ENCODE measurements at regions not wholly inside any gene's neighbourhood (a gene's known extent, or its start where the extent isn't known, plus 50 kb on each side); places are given as distances from the start of the nearest gene placed in this dataset.

DNA sequence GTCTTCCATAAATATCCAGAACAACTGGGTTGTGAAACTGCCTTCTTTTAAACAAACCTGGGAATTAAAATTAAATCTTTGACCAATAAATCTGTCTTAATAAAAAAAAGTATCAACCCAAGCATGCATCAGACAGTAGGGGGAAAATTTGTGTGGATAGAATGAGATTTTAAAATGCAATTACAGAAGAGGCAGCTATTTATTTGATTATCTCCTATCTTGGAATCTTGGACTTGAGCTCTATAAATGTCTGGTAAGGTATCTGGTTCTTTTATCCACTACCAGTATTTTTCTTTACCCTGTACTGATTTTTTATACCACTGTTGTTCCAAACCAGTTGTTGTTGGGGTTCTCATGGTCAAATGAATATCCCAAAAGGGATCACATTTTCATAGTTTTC, 157.6 kb upstream of the VEPH1 start (continued):
- TF ChIP-seq TAF7 (optimal IDR thresholded peaks at IDR 0.05; ENCODE audit: borderline replicate concordance, low read depth, low read length) (no peak), KDM1A (IDR thresholded peaks at IDR 0.05; ENCODE audit: borderline replicate concordance, low read length) (no peak), CBX5 (IDR thresholded peaks at IDR 0.05; ENCODE audit: low read depth, low read length) (no peak), MAFK (IDR thresholded peaks at IDR 0.05; ENCODE audit: low read depth, low read length) (no peak), RBBP5 (IDR thresholded peaks at IDR 0.05; ENCODE audit: borderline replicate concordance, low read depth, low read length) (no peak), JUN (IDR thresholded peaks at IDR 0.05; ENCODE audit: low read depth, low read length) (no peak), YY1 (IDR thresholded peaks at IDR 0.05; ENCODE audit: low read depth, low read length) (no peak), RNF2 (IDR thresholded peaks at IDR 0.05; ENCODE audit: borderline replicate concordance, low read depth, low read length, missing control alignments, poor library complexity, severe bottlenecking) (no peak), ATF3 (IDR thresholded peaks at IDR 0.05; ENCODE audit: insufficient read depth, low read depth, low read length) (no peak), SP2 (IDR thresholded peaks at IDR 0.05; ENCODE audit: low read length) (no peak), NANOG (IDR thresholded peaks at IDR 0.05; ENCODE audit: insufficient read depth, low read depth, low read length, poor library complexity, severe bottlenecking) (no peak), CHD1 (IDR thresholded peaks at IDR 0.05; ENCODE audit: low read depth, low read length) (no peak), EP300 (IDR thresholded peaks at IDR 0.05; ENCODE audit: borderline replicate concordance in 1 of 2, low read depth in 2 of 2, low read length in 2 of 2) (no peak), POLR2AphosphoS5 (IDR thresholded peaks at IDR 0.05; ENCODE audit: low read depth, low read length) (no peak), RAD21 (IDR thresholded peaks at IDR 0.05 in 1 of 2, conservative IDR thresholded peaks at IDR 0.05 in 1 of 2; ENCODE audit: low read depth in 2 of 2, low read length in 2 of 2) (no peak)
- TF ChIP-seq, protein P1, sequence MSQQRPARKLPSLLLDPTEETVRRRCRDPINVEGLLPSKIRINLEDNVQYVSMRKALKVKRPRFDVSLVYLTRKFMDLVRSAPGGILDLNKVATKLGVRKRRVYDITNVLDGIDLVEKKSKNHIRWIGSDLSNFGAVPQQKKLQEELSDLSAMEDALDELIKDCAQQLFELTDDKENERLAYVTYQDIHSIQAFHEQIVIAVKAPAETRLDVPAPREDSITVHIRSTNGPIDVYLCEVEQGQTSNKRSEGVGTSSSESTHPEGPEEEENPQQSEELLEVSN (IDR thresholded peaks at IDR 0.05) = no peak
